Parathyroid adenoma (tissue), 2 donors: ENCODE measurements at regions not wholly inside any gene's neighbourhood (a gene's known extent, or its start where the extent isn't known, plus 50 kb on each side); places are given as distances from the start of the nearest gene placed in this dataset.

Source experiments
- H2AFZ ChIP-seq: fragments of 300-600 bp; sonication (generic); one replicate; pipeline ENCODE4 v1.7.0; 2017; ENCODE audit warnings: antibody characterized with exemption, mild to moderate bottlenecking
- H3K27ac ChIP-seq: fragments of 300-600 bp; sonication (generic); one replicate; pipeline ENCODE4 v1.7.0; 2017
- H3K27me3 ChIP-seq: fragments of 300-600 bp; sonication (generic); one replicate; pipeline ENCODE4 v1.7.0; 2017; ENCODE audit warnings: low read length; ENCODE audit not compliant: control insufficient read depth, insufficient read depth
- H3K36me3 ChIP-seq: fragments of 300-600 bp; sonication (generic); one replicate; pipeline ENCODE4 v1.7.0; 2017; ENCODE audit warnings: low read length; ENCODE audit not compliant: control insufficient read depth, insufficient read depth
- H3K4me1 ChIP-seq: fragments of 300-600 bp; sonication (generic); one replicate; pipeline ENCODE4 v1.7.0; 2017; ENCODE audit warnings: control low read depth
- H3K4me2 ChIP-seq: fragments of 300-600 bp; sonication (generic); one replicate; pipeline ENCODE4 v1.7.0; 2017; ENCODE audit warnings: low read length
- H3K4me3 ChIP-seq: fragments of 300-600 bp; sonication (generic); one replicate; pipeline ENCODE4 v1.7.0; 2017; ENCODE audit warnings: low read depth, low read length
- H3K79me2 ChIP-seq: fragments of 300-600 bp; sonication (generic); one replicate; pipeline ENCODE4 v1.7.0; 2017; ENCODE audit warnings: control low read depth
- H3K9ac ChIP-seq: fragments of 300-600 bp; sonication (generic); one replicate; pipeline ENCODE4 v1.7.0; 2017; ENCODE audit warnings: mild to moderate bottlenecking
- H3K9me3 ChIP-seq: fragments of 300-600 bp; sonication (generic); one replicate; pipeline ENCODE4 v1.7.0; 2017; ENCODE audit warnings: low read length; ENCODE audit not compliant: control insufficient read depth
- CTCF ChIP-seq: fragments of 300-600 bp; sonication (generic); IDR thresholded peaks from one replicate; pipeline ENCODE4 v1.7.0; 2017; ENCODE audit warnings: antibody characterized with exemption, mild to moderate bottlenecking
- donor health status: primary hyperparathyroidism.

- no peaks in the 10 kb centered on the region for H3K36me3 ChIP-seq
- no peak overlapping the region for H3K4me2 ChIP-seq
- no peak overlapping the region for H2AFZ ChIP-seq
- no peak overlapping the region for H3K27ac ChIP-seq
- H3K4me3 ChIP-seq, result no peak overlapping the region
- H3K9me3 ChIP-seq, result no peaks in the 10 kb centered on the region
- H3K79me2 ChIP-seq, result no peaks in the 10 kb centered on the region
- H3K9ac ChIP-seq, result no peak overlapping the region
- no peaks in the 10 kb centered on the region for H3K27me3 ChIP-seq
- H3K4me1 ChIP-seq, result no peaks in the 10 kb centered on the region
- no peak for TF ChIP-seq CTCF
Measured at GRCh38 chr9:116020801-116021200, 132.8 kb upstream of the PAPPA start.

GRCh38 chr9:116027096-116027495 lies 126.5 kb upstream of the PAPPA start:
- H3K4me1 ChIP-seq, result no peaks in the 10 kb centered on the region
- H3K27ac ChIP-seq, result no peak overlapping the region
- H2AFZ ChIP-seq, result no peak overlapping the region
- TF ChIP-seq CTCF, result no peak
- H3K4me2 ChIP-seq, result no peak overlapping the region
- no peak overlapping the region for H3K9ac ChIP-seq
- H3K4me3 ChIP-seq, result no peak overlapping the region
- H3K27me3 ChIP-seq, result no peaks in the 10 kb centered on the region
- no peaks in the 10 kb centered on the region for H3K36me3 ChIP-seq
- H3K9me3 ChIP-seq, result no peaks in the 10 kb centered on the region
- no peaks in the 10 kb centered on the region for H3K79me2 ChIP-seq

GRCh38 chr9:116027511-116027910 lies 126.1 kb upstream of the PAPPA start:
- no peaks in the 10 kb centered on the region for H3K79me2 ChIP-seq
- H3K4me2 ChIP-seq, result no peak overlapping the region
- no peak overlapping the region for H3K9ac ChIP-seq
- no peaks in the 10 kb centered on the region for H3K27me3 ChIP-seq
- H3K4me1 ChIP-seq, result no peaks in the 10 kb centered on the region
- no peak overlapping the region for H3K4me3 ChIP-seq
- H3K9me3 ChIP-seq, result no peaks in the 10 kb centered on the region
- no peak overlapping the region for H3K27ac ChIP-seq
- H3K36me3 ChIP-seq, result no peaks in the 10 kb centered on the region
- H2AFZ ChIP-seq, result no peak overlapping the region
- no peak for TF ChIP-seq CTCF

- no peaks in the 10 kb centered on the region for H3K79me2 ChIP-seq
- no peak for TF ChIP-seq CTCF
Measured at GRCh38 chr9:116027951-116028350, 125.6 kb upstream of the PAPPA start.

GRCh38 chr9:116030517-116030916 lies 123.1 kb upstream of the PAPPA start:
- H3K27me3 ChIP-seq, result no peaks in the 10 kb centered on the region
- H3K9ac ChIP-seq, result no peak overlapping the region
- H3K4me1 ChIP-seq, result no peaks in the 10 kb centered on the region
- H3K9me3 ChIP-seq, result no peaks in the 10 kb centered on the region
- H3K27ac ChIP-seq, result no peak overlapping the region
- TF ChIP-seq CTCF, result no peak
- no peak overlapping the region for H3K4me3 ChIP-seq
- no peak overlapping the region for H2AFZ ChIP-seq
- no peaks in the 10 kb centered on the region for H3K36me3 ChIP-seq
- no peaks in the 10 kb centered on the region for H3K79me2 ChIP-seq
- no peak overlapping the region for H3K4me2 ChIP-seq

More at GRCh38 chr9:116027951-116028350, 125.6 kb upstream of the PAPPA start:
- Histone ChIP-seq H3K9ac (no peak overlapping the region), H3K36me3 (no peaks in the 10 kb centered on the region), H3K4me1 (no peaks in the 10 kb centered on the region), H3K27ac (no peak overlapping the region), H3K27me3 (no peaks in the 10 kb centered on the region), H2AFZ (no peak overlapping the region), H3K4me2 (no peak overlapping the region), H3K4me3 (no peak overlapping the region), H3K9me3 (no peaks in the 10 kb centered on the region)
